Tibial nerve (tissue), 4 donors: ENCODE measurements at regions not wholly inside any gene's neighbourhood (a gene's known extent, or its start where the extent isn't known, plus 50 kb on each side); places are given as distances from the start of the nearest gene placed in this dataset.

ENCODE experiments used
- DNase-seq, 2 donors: peaks; one replicate each; pipeline ENCODE4 v3.0.0-alpha.2; 2019; ENCODE audit warnings: low spot score in 2 of 2
- H3K27ac ChIP-seq, 4 donors: fragments of 200-600 bp; sonication (generic) in 3 of 4; one replicate each; pipeline ENCODE4 v1.5.1; 2017 to 2019; ENCODE audit warnings: mild to moderate bottlenecking in 1 of 4
- H3K27me3 ChIP-seq, 2 donors: fragments of 200-600 bp; sonication (generic) in 1 of 2; one replicate each; pipeline versions ENCODE4 v1.5.1 to v1.6.0; 2017 to 2019
- H3K36me3 ChIP-seq, 3 donors: fragments of 200-600 bp; sonication (generic); one replicate each; pipeline ENCODE4 v1.5.1; 2018 to 2019
- H3K4me1 ChIP-seq, 4 donors: fragments of 200-600 bp; sonication (generic) in 3 of 4; one replicate each; pipeline ENCODE4 v1.5.1; 2017 to 2019
- H3K4me3 ChIP-seq, 4 donors: fragments of 200-600 bp; sonication (generic) in 3 of 4; one replicate each; pipeline ENCODE4 v1.5.1; 2017 to 2019; ENCODE audit warnings: mild to moderate bottlenecking in 1 of 4, moderate library complexity in 1 of 4
- H3K9me3 ChIP-seq, 4 donors: fragments of 200-600 bp; sonication (generic) in 3 of 4; one replicate each; pipeline ENCODE4 v1.5.1; 2017 to 2019
- EP300 ChIP-seq, 2 donors: sonication (generic); formaldehyde crosslinking; IDR thresholded peaks; one replicate each; pipeline ENCODE4 v1.6.1; 2017; ENCODE audit warnings: antibody characterized with exemption in 2 of 2, mild to moderate bottlenecking in 1 of 2
- POLR2A ChIP-seq, 2 donors: fragments of 450-650 bp; IDR thresholded peaks; one replicate each; pipeline ENCODE4 v1.6.1; 2017; ENCODE audit warnings: antibody characterized with exemption in 2 of 2, mild to moderate bottlenecking in 2 of 2, moderate library complexity in 2 of 2
- WGBS, 2 donors: methylation state at CpG; one replicate each; pipeline ENCODE4 v1.1.5; 2018; 5-methylcytosine and 5-hydroxymethylcytosine counted together
- TF ChIP-seq, protein P1 (sequence below), 5 experiments: fragments of 200-600 bp in 3 of 5; fragments of 450-650 bp in 2 of 5; sonication (generic) in 3 of 5; IDR thresholded peaks; one replicate each; pipeline ENCODE4 v1.5.1; 2016 to 2019; ENCODE audit warnings: antibody characterized with exemption in 5 of 5, mild to moderate bottlenecking in 3 of 5, moderate library complexity in 2 of 5

GRCh38 chr7:157474685-157475084, 137.9 kb downstream of the DNAJB6 start:
- 43 to 44% methylated on average over 11 to 12 of the region's 12 CpGs for WGBS, 2 donors
- Histone ChIP-seq H3K36me3 (no peaks in the 10 kb centered on the region), H3K4me3 (no peak overlapping the region), H3K27ac (no peak overlapping the region), H3K27me3 (no peaks in the 10 kb centered on the region), H3K9me3 (peaks cover 0 to 34% (median 9%) of the 10 kb centered on the region in 4 donors), H3K4me1 (no peaks in the 10 kb centered on the region)
- TF ChIP-seq EP300 (IDR thresholded peaks at IDR 0.05) (no peak), POLR2A (IDR thresholded peaks at IDR 0.05) (no peak)
- TF ChIP-seq, protein P1, sequence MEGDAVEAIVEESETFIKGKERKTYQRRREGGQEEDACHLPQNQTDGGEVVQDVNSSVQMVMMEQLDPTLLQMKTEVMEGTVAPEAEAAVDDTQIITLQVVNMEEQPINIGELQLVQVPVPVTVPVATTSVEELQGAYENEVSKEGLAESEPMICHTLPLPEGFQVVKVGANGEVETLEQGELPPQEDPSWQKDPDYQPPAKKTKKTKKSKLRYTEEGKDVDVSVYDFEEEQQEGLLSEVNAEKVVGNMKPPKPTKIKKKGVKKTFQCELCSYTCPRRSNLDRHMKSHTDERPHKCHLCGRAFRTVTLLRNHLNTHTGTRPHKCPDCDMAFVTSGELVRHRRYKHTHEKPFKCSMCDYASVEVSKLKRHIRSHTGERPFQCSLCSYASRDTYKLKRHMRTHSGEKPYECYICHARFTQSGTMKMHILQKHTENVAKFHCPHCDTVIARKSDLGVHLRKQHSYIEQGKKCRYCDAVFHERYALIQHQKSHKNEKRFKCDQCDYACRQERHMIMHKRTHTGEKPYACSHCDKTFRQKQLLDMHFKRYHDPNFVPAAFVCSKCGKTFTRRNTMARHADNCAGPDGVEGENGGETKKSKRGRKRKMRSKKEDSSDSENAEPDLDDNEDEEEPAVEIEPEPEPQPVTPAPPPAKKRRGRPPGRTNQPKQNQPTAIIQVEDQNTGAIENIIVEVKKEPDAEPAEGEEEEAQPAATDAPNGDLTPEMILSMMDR (IDR thresholded peaks at IDR 0.05) = no peak
- DNase-seq = no peak

DNA sequence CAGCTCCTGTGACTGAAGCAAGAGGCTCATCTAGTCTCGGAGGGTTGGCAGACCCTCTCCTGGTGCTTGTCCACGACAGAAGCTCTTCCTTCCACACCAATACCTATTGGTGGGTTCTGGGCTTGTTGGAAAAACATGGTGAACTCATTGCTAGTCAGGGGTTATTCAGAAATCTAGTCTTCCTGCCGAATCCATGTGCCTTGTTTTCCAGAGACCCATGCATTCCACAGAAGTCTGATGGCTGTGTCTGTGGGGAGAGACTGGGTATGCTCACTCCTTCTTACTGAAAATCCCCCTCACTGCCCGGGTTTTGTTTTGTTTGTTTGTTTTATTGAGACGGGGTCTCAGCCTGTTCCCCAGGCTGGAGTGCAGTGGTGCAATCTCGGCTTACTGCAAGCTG, 138.3 kb downstream of the DNAJB6 start:
- H3K36me3 ChIP-seq = no peaks in the 10 kb centered on the region
- H3K4me1 ChIP-seq = no peaks in the 10 kb centered on the region
- H3K27ac ChIP-seq = no peak overlapping the region
- 68 to 70% methylated on average over 6 of the region's 6 CpGs for WGBS, 2 donors
- TF ChIP-seq POLR2A (IDR thresholded peaks at IDR 0.05) (no peak), EP300 (IDR thresholded peaks at IDR 0.05) (no peak)
- TF ChIP-seq, protein P1 (IDR thresholded peaks at IDR 0.05) = no peak
- H3K9me3 ChIP-seq = peaks cover 0 to 34% (median 9%) of the 10 kb centered on the region in 4 donors
- H3K27me3 ChIP-seq = no peaks in the 10 kb centered on the region
- no peak for DNase-seq
- H3K4me3 ChIP-seq = no peak overlapping the region

DNA sequence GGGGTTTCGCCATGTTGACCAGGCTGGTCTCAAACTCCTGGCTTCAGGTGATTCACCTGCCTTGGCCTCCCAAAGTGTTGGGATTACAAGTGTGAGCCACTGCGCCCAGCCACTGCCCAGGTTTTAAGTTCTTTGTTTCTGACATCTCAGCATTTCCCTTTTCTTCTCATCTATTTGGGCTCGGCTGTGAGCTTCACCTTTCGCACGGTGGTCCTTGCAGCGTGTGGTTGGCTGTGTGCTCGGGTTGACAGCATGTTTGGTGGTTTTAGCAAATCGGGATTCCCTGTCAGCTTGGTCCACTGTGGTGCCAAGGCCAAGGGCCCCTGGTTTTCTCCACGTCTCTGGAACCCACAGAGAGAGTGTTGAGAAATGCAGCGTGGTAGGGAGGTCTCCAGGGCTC, 138.8 kb downstream of the DNAJB6 start:
- no peak for DNase-seq
- no peaks in the 10 kb centered on the region for H3K27me3 ChIP-seq
- WGBS, 2 donors = 88 to 89% methylated on average over 10 of the region's 10 CpGs

DNA sequence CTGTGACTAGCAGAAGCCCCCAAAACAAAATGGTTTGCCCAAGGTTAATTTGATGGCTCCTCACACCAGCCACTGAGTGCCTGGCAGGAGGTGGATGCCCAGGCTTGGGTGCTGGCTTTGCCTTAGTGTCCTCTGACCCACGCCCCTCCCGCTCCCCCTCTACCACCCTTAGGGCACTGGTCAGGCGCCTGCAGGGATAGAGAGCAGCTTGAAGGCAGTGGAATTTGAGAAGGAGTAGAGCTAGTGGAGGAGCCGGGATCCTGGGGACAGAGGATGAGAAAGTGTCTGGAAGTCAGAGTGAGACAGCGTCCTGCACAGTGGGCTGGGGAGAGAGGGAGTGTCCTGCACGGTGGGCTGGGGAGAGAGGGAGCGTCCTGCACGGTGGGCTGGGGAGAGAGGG, 139.4 kb downstream of the DNAJB6 start:
- H3K27ac ChIP-seq = no peak overlapping the region
- no peak for DNase-seq
- peaks cover 0 to 34% (median 9%) of the 10 kb centered on the region in 4 donors for H3K9me3 ChIP-seq
- no peaks in the 10 kb centered on the region for H3K36me3 ChIP-seq
- H3K4me1 ChIP-seq = no peaks in the 10 kb centered on the region
- TF ChIP-seq, protein P1 (IDR thresholded peaks at IDR 0.05) = no peak
- no peak for TF ChIP-seq POLR2A (IDR thresholded peaks at IDR 0.05)
- no peak for TF ChIP-seq EP300 (IDR thresholded peaks at IDR 0.05)
- WGBS, 2 donors = 56 to 63% methylated on average over 8 of the region's 8 CpGs
- H3K27me3 ChIP-seq = no peaks in the 10 kb centered on the region
- no peak overlapping the region for H3K4me3 ChIP-seq

More for the DNA sequence above, 138.8 kb downstream of the DNAJB6 start:
- H3K9me3 ChIP-seq = peaks cover 0 to 34% (median 9%) of the 10 kb centered on the region in 4 donors
- TF ChIP-seq, protein P1 (IDR thresholded peaks at IDR 0.05) = no peak
- TF ChIP-seq EP300 (IDR thresholded peaks at IDR 0.05) = no peak
- no peak for TF ChIP-seq POLR2A (IDR thresholded peaks at IDR 0.05)
- no peaks in the 10 kb centered on the region for H3K4me1 ChIP-seq
- H3K4me3 ChIP-seq = no peak overlapping the region
- no peaks in the 10 kb centered on the region for H3K36me3 ChIP-seq
- no peak overlapping the region for H3K27ac ChIP-seq

DNA sequence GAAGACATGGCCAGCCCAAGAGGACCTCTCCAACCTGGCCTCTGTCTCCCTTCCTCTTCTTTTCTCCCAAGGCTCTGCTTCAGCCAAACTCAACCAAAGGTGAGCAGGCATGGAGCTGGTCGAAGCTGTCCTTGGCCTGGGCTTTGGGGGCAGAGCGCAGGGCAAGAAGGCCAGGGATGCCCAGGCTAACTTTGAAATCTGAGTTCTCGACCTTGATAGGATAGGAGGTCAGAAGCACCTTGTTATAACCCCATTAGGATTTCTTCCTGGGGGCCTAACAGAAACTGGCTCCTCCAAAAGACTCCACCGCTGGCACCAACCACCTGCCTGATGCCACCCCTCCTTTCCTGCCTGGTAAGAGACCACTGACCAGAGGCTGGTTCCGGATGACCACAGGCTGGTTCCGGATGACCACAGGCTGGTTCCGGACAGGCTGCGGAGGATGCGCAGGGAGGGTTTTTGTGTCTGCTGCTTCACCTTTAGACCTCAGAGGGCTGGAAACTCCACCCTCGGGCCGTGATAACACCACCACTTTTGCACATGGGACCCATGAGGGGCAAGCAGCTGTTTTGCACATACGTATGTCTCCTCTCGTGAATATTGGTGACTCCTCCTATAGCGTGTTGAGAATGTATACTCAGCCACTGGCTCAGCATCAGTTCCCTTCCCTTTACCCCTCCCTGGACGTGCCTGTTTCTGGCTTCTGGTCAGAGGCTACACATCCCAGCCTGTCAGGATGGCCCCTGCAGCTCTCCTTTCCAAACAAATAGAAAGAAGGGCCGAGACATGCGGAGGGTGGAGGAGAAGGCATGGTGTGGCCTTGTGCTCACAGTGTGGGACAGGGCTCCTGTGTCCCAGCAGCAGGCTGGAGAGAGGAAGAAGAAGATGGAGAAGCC, 140.1 kb downstream of the DNAJB6 start:
- Histone ChIP-seq H3K4me1 (no peaks in the 10 kb centered on the region), H3K36me3 (no peaks in the 10 kb centered on the region), H3K27ac (no peak overlapping the region), H3K27me3 (no peaks in the 10 kb centered on the region), H3K9me3 (peaks cover 0 to 28% (median 9%) of the 10 kb centered on the region in 4 donors), H3K4me3 (no peak overlapping the region)
- DNase-seq = no peak
- TF ChIP-seq, protein P1 (IDR thresholded peaks at IDR 0.05) = no peak
- TF ChIP-seq EP300 (IDR thresholded peaks at IDR 0.05) = no peak
- no peak for TF ChIP-seq POLR2A (IDR thresholded peaks at IDR 0.05)
- WGBS, 2 donors = 75 to 84% methylated on average over 14 to 16 of the region's 17 CpGs
